ENCODE measurements at regions not wholly inside any gene's neighbourhood (a gene's known extent, or its start where the extent isn't known, plus 50 kb on each side); places are given as distances from the start of the nearest gene placed in this dataset.

DNA sequence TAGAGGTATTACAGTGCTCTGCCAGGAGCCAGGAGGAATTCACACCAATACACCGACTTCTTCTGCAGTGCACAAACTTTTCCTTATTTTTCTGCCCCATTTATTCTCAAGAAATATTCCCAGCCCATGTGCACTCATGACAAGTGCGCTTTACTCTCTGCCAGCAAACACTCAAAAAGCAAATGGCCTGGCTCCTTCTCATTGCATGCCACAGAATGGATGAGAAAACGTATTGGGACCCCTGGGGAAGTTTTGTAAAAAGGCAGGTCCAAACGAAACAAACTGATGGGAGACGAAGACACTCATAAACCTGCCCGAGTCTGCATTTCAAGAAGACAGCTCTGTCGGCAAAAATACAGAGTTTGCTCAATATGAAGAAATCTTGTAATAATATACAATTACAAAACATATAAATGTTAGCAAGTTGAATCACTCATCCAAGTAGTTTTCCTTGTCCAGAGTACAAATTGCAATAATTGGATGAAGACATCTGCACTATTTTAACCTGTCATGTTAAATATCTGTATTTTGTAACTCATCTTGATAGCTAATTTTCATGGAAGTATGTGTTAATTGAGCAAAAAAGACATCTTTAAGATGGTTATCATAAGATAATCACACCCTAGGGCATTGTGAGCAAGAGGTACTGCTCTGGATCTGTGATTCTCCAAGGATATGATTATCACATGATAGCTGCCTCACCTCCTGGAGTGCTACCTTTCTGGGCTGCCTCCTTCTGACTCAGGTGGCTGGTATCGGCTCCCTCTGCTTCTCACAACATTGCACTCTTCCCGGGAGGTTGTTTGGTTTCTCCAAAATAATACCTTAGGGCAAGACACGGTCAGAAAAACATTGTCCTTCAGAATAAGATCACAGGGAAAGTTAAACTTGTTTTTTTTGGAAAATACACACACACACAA lies 260.8 kb upstream of the G2E3 start:
- TF ChIP-seq REST (IDR thresholded peaks at IDR 0.05; ENCODE audit: low read depth) (no peak), TCF12 (IDR thresholded peaks at IDR 0.05; ENCODE audit: low read depth) (no peak), EGR1 (IDR thresholded peaks at IDR 0.05) (no peak), FOXM1 (IDR thresholded peaks at IDR 0.05; ENCODE audit: borderline replicate concordance, low read depth) (no peak), TAF1 (IDR thresholded peaks at IDR 0.05; ENCODE audit: low read depth) (no peak), TEAD4 (IDR thresholded peaks at IDR 0.05) (no peak), CREB1 (IDR thresholded peaks at IDR 0.05; ENCODE audit: low read depth) (no peak), RAD21 (IDR thresholded peaks at IDR 0.05; ENCODE audit: low read depth) (no peak), EP300 (IDR thresholded peaks at IDR 0.05; ENCODE audit: borderline replicate concordance) (no peak), ZBTB7A (IDR thresholded peaks at IDR 0.05; ENCODE audit: low read depth) (no peak)
- TF ChIP-seq, protein P1, sequence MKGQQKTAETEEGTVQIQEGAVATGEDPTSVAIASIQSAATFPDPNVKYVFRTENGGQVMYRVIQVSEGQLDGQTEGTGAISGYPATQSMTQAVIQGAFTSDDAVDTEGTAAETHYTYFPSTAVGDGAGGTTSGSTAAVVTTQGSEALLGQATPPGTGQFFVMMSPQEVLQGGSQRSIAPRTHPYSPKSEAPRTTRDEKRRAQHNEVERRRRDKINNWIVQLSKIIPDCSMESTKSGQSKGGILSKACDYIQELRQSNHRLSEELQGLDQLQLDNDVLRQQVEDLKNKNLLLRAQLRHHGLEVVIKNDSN (IDR thresholded peaks at IDR 0.05) = no peak

DNA sequence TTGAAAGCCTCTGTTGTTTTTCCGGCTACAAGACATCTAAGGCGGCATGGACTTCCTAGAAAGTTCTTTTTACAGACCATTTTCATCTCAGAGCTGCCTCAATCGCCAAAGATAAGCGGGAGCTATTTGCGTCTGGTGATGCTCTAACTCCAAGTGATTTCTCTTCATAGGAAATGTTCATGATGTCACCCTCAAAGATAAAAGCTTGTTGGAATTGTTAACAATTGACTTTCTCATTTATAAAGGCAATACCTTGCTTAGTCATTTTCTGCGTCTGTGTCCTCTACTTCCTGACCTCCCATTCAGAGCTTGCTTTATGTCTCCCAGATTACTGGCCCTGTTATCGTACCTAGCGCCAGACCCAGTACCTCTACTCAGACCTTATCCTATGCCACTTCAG lies 259.0 kb upstream of the G2E3 start:
- no peak for TF ChIP-seq EP300 (IDR thresholded peaks at IDR 0.05; ENCODE audit: borderline replicate concordance)
- TF ChIP-seq TEAD4 (IDR thresholded peaks at IDR 0.05) = no peak
- TF ChIP-seq MAX (IDR thresholded peaks at IDR 0.05) = no peak
- TF ChIP-seq FOXM1 (IDR thresholded peaks at IDR 0.05; ENCODE audit: borderline replicate concordance, low read depth) = no peak
- no peak for TF ChIP-seq NFIC (IDR thresholded peaks at IDR 0.05)
- TF ChIP-seq TAF1 (IDR thresholded peaks at IDR 0.05; ENCODE audit: low read depth) = no peak
- TF ChIP-seq, protein P1 (IDR thresholded peaks at IDR 0.05) = no peak
- no peak for TF ChIP-seq CREB1 (IDR thresholded peaks at IDR 0.05; ENCODE audit: low read depth)

GRCh38 chr14:30303350-30303749 lies 255.6 kb upstream of the G2E3 start:
- no peak for TF ChIP-seq NFIC (IDR thresholded peaks at IDR 0.05)
- TF ChIP-seq EP300 (IDR thresholded peaks at IDR 0.05; ENCODE audit: borderline replicate concordance) = no peak
- TF ChIP-seq, protein P1 (IDR thresholded peaks at IDR 0.05) = no peak
- no peak for TF ChIP-seq REST (IDR thresholded peaks at IDR 0.05; ENCODE audit: low read depth)
- TF ChIP-seq EGR1 (IDR thresholded peaks at IDR 0.05) = no peak
- TF ChIP-seq TCF12 (IDR thresholded peaks at IDR 0.05; ENCODE audit: low read depth) = no peak
- no peak for TF ChIP-seq TEAD4 (IDR thresholded peaks at IDR 0.05)
- TF ChIP-seq CREB1 (IDR thresholded peaks at IDR 0.05; ENCODE audit: low read depth) = no peak
- no peak for TF ChIP-seq ZBTB7A (IDR thresholded peaks at IDR 0.05; ENCODE audit: low read depth)

DNA sequence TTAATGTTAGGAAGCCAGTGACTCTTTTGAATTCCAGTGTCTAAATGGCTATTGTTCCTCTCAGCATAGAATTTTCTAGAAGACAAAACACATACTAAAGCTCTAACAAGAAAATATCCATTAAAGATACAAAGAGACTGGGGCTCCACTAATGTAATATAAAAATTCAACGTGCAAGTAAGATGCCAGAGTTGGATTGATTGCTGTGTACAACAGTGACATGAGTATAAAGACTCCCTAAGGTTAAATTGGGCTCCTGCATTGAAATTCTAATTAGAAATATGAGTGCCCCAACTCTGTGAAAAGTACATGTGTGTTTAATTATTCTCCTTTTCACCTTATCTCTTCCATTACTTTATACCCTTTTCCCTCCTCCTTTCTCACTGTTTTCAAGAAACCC lies 253.6 kb upstream of the G2E3 start:
- TF ChIP-seq TAF1 (IDR thresholded peaks at IDR 0.05; ENCODE audit: low read depth) (no peak), EGR1 (IDR thresholded peaks at IDR 0.05) (no peak), RAD21 (IDR thresholded peaks at IDR 0.05; ENCODE audit: low read depth) (no peak), YY1 (IDR thresholded peaks at IDR 0.05; ENCODE audit: low read depth) (no peak), ZBTB7A (IDR thresholded peaks at IDR 0.05; ENCODE audit: low read depth) (no peak), MAX (IDR thresholded peaks at IDR 0.05) (no peak), CREB1 (IDR thresholded peaks at IDR 0.05; ENCODE audit: low read depth) (no peak), TEAD4 (IDR thresholded peaks at IDR 0.05) (no peak), TCF12 (IDR thresholded peaks at IDR 0.05; ENCODE audit: low read depth) (no peak), NFIC (IDR thresholded peaks at IDR 0.05) (no peak)
- TF ChIP-seq, protein P1 (IDR thresholded peaks at IDR 0.05) = no peak

DNA sequence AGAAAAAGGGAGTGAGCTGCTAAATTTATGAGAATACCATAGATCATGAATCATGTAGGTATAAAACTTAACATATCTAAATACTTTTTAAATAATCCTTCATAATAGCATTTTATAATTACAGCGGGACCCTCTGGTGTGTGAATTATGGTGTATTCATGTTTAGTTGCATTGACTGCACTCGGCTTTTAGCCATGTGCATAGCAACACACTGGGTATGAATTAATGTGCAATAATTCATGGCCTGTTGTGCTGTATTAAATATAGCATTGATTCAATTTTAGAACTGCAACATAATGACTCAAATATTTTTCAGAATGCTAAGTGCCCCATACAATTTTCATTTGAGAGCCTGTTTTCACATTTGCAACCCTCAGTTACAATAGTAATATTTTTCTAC lies 249.6 kb upstream of the G2E3 start:
- TF ChIP-seq TAF1 (IDR thresholded peaks at IDR 0.05; ENCODE audit: low read depth) = no peak
- TF ChIP-seq YY1 (IDR thresholded peaks at IDR 0.05; ENCODE audit: low read depth) = no peak
- TF ChIP-seq EGR1 (IDR thresholded peaks at IDR 0.05) = no peak
- no peak for TF ChIP-seq CREB1 (IDR thresholded peaks at IDR 0.05; ENCODE audit: low read depth)
- no peak for TF ChIP-seq TCF12 (IDR thresholded peaks at IDR 0.05; ENCODE audit: low read depth)
- TF ChIP-seq ZBTB7A (IDR thresholded peaks at IDR 0.05; ENCODE audit: low read depth) = no peak
- TF ChIP-seq EP300 (IDR thresholded peaks at IDR 0.05; ENCODE audit: borderline replicate concordance) = no peak
- TF ChIP-seq, protein P1 (IDR thresholded peaks at IDR 0.05) = no peak
- TF ChIP-seq REST (IDR thresholded peaks at IDR 0.05; ENCODE audit: low read depth) = no peak
- no peak for TF ChIP-seq CEBPB (IDR thresholded peaks at IDR 0.05)
- no peak for TF ChIP-seq TEAD4 (IDR thresholded peaks at IDR 0.05)
- no peak for TF ChIP-seq NFIC (IDR thresholded peaks at IDR 0.05)
- no peak for TF ChIP-seq FOXM1 (IDR thresholded peaks at IDR 0.05; ENCODE audit: borderline replicate concordance, low read depth)
- no peak for TF ChIP-seq MAX (IDR thresholded peaks at IDR 0.05)
- no peak for TF ChIP-seq RAD21 (IDR thresholded peaks at IDR 0.05; ENCODE audit: low read depth)
